Esophagus squamous epithelium (tissue), 4 donors: ENCODE measurements at regions not wholly inside any gene's neighbourhood (a gene's known extent, or its start where the extent isn't known, plus 50 kb on each side); places are given as distances from the start of the nearest gene placed in this dataset.

ENCODE experiments used
- CTCF ChIP-seq, 6 experiments: fragments of 450-650 bp in 4 of 6; fragments of 200-600 bp in 2 of 6; sonication (generic) in 2 of 6; IDR thresholded peaks; one replicate each; pipeline ENCODE4 v1.5.1; 2016 to 2019; ENCODE audit warnings: antibody characterized with exemption in 6 of 6, mild to moderate bottlenecking in 4 of 6, moderate library complexity in 4 of 6
- POLR2A ChIP-seq, 4 donors: fragments of 450-650 bp; IDR thresholded peaks; one replicate each; pipeline ENCODE4 v1.6.1; 2017; ENCODE audit warnings: antibody characterized with exemption in 4 of 4, mild to moderate bottlenecking in 4 of 4, moderate library complexity in 3 of 4

DNA sequence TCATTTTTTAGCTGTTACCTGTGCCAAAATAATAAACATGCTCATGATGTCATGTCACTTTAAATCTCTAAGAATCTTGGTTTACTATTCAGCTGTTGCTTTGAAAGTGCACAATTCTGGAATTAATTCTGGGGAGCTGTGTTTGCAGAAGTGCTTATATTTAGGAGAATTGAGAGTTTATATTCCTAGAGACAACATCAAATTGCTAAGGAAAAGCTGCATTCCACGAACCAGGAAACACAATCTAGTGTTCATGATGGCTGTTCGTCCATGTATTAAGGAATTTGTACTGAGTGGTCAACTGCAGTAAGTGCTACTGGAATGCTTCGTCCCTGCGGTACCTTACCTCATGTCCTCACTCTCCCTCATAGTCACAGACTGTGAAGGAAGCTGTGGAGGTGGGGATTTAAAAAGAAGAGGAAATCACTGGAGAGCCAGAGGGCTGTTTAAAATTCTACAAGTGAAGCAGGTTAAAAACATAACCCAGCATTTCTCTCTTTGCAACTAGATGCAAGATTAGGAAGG, 161.0 kb downstream of the TRMT11 start:
- TF ChIP-seq POLR2A (IDR thresholded peaks at IDR 0.05) (no peak), CTCF (IDR thresholded peaks at IDR 0.05) (no peak)
